ENCODE measurements at regions not wholly inside any gene's neighbourhood (a gene's known extent, or its start where the extent isn't known, plus 50 kb on each side); places are given as distances from the start of the nearest gene placed in this dataset.

- Histone ChIP-seq H3K4me1 (ENCODE audit: insufficient read depth, low read length) (no peaks in the 10 kb centered on the region), H3K27ac (ENCODE audit: low read depth, low read length) (no peak overlapping the region), H3K27me3 (ENCODE audit: control insufficient read depth in 1 of 2, insufficient read depth in 2 of 2, low read length in 2 of 2) (no peaks in the 10 kb centered on the region)
Observed at GRCh38 chr20:11555510-11555909, 362.2 kb upstream of the BTBD3 start.

GRCh38 chr20:11556410-11556809 is 361.3 kb upstream of the BTBD3 start:
- Histone ChIP-seq H3K9me3 (ENCODE audit: low read length) (no peaks in the 10 kb centered on the region), H3K4me3 (ENCODE audit: low read depth in 1 of 2, low read length in 2 of 2) (no peak overlapping the region), H3K36me3 (ENCODE audit: insufficient read depth, low read length) (no peaks in the 10 kb centered on the region), H3K27ac (ENCODE audit: low read depth, low read length) (no peak overlapping the region), H3K9ac (ENCODE audit: low read length) (no peak overlapping the region), H3K27me3 (ENCODE audit: control insufficient read depth in 1 of 2, insufficient read depth in 2 of 2, low read length in 2 of 2) (no peaks in the 10 kb centered on the region), H3K4me1 (ENCODE audit: insufficient read depth, low read length) (no peaks in the 10 kb centered on the region)

More at GRCh38 chr20:11555510-11555909, 362.2 kb upstream of the BTBD3 start:
- Histone ChIP-seq H3K36me3 (ENCODE audit: insufficient read depth, low read length) (no peaks in the 10 kb centered on the region), H3K9ac (ENCODE audit: low read length) (no peak overlapping the region), H3K9me3 (ENCODE audit: low read length) (no peaks in the 10 kb centered on the region), H3K4me3 (ENCODE audit: low read depth in 1 of 2, low read length in 2 of 2) (no peak overlapping the region)

- no peaks in the 10 kb centered on the region for H3K4me1 ChIP-seq (ENCODE audit: insufficient read depth, low read length)
- no peaks in the 10 kb centered on the region for H3K36me3 ChIP-seq (ENCODE audit: insufficient read depth, low read length)
- no peak overlapping the region for H3K4me3 ChIP-seq (ENCODE audit: low read depth in 1 of 2, low read length in 2 of 2)
Observed at GRCh38 chr20:11564491-11564890, 353.2 kb upstream of the BTBD3 start.

GRCh38 chr20:11569163-11569562 is 348.5 kb upstream of the BTBD3 start:
- no peaks in the 10 kb centered on the region for H3K27me3 ChIP-seq (ENCODE audit: control insufficient read depth in 1 of 2, insufficient read depth in 2 of 2, low read length in 2 of 2)
- no peaks in the 10 kb centered on the region for H3K9me3 ChIP-seq (ENCODE audit: low read length)
- H3K4me3 ChIP-seq (ENCODE audit: low read depth in 1 of 2, low read length in 2 of 2), result no peak overlapping the region
- no peaks in the 10 kb centered on the region for H3K4me1 ChIP-seq (ENCODE audit: insufficient read depth, low read length)
- H3K27ac ChIP-seq (ENCODE audit: low read depth, low read length), result no peak overlapping the region
- no peaks in the 10 kb centered on the region for H3K36me3 ChIP-seq (ENCODE audit: insufficient read depth, low read length)
- no peak overlapping the region for H3K9ac ChIP-seq (ENCODE audit: low read length)

More at GRCh38 chr20:11564491-11564890, 353.2 kb upstream of the BTBD3 start:
- Histone ChIP-seq H3K27me3 (ENCODE audit: control insufficient read depth in 1 of 2, insufficient read depth in 2 of 2, low read length in 2 of 2) (no peaks in the 10 kb centered on the region), H3K9ac (ENCODE audit: low read length) (no peak overlapping the region), H3K9me3 (ENCODE audit: low read length) (no peaks in the 10 kb centered on the region), H3K27ac (ENCODE audit: low read depth, low read length) (no peak overlapping the region)

- no peaks in the 10 kb centered on the region for H3K4me1 ChIP-seq (ENCODE audit: insufficient read depth, low read length)
- no peaks in the 10 kb centered on the region for H3K9me3 ChIP-seq (ENCODE audit: low read length)
Observed at GRCh38 chr20:11573507-11573906, 344.2 kb upstream of the BTBD3 start.

GRCh38 chr20:11581271-11581670 is 336.4 kb upstream of the BTBD3 start:
- H3K4me1 ChIP-seq (ENCODE audit: insufficient read depth, low read length), result no peaks in the 10 kb centered on the region
- no peaks in the 10 kb centered on the region for H3K9me3 ChIP-seq (ENCODE audit: low read length)
- H3K36me3 ChIP-seq (ENCODE audit: insufficient read depth, low read length), result no peaks in the 10 kb centered on the region
- H3K27ac ChIP-seq (ENCODE audit: low read depth, low read length), result no peak overlapping the region
- H3K4me3 ChIP-seq (ENCODE audit: low read depth in 1 of 2, low read length in 2 of 2), result no peak overlapping the region
- no peaks in the 10 kb centered on the region for H3K27me3 ChIP-seq (ENCODE audit: control insufficient read depth in 1 of 2, insufficient read depth in 2 of 2, low read length in 2 of 2)
- H3K9ac ChIP-seq (ENCODE audit: low read length), result no peak overlapping the region

More at GRCh38 chr20:11573507-11573906, 344.2 kb upstream of the BTBD3 start:
- no peaks in the 10 kb centered on the region for H3K27me3 ChIP-seq (ENCODE audit: control insufficient read depth in 1 of 2, insufficient read depth in 2 of 2, low read length in 2 of 2)
- no peak overlapping the region for H3K9ac ChIP-seq (ENCODE audit: low read length)
- no peak overlapping the region for H3K4me3 ChIP-seq (ENCODE audit: low read depth in 1 of 2, low read length in 2 of 2)
- no peaks in the 10 kb centered on the region for H3K36me3 ChIP-seq (ENCODE audit: insufficient read depth, low read length)
- H3K27ac ChIP-seq (ENCODE audit: low read depth, low read length), result no peak overlapping the region

GRCh38 chr20:11582060-11582459 is 335.6 kb upstream of the BTBD3 start:
- no peaks in the 10 kb centered on the region for H3K27me3 ChIP-seq (ENCODE audit: control insufficient read depth in 1 of 2, insufficient read depth in 2 of 2, low read length in 2 of 2)
- H3K27ac ChIP-seq (ENCODE audit: low read depth, low read length), result no peak overlapping the region
- H3K4me3 ChIP-seq (ENCODE audit: low read depth in 1 of 2, low read length in 2 of 2), result no peak overlapping the region

GRCh38 chr20:11585752-11586352 is 331.8 kb upstream of the BTBD3 start:
- Histone ChIP-seq H3K9me3 (ENCODE audit: low read length) (no peaks in the 10 kb centered on the region), H3K27ac (ENCODE audit: low read depth, low read length) (no peak overlapping the region), H3K9ac (ENCODE audit: low read length) (no peak overlapping the region), H3K36me3 (ENCODE audit: insufficient read depth, low read length) (no peaks in the 10 kb centered on the region), H3K27me3 (ENCODE audit: control insufficient read depth in 1 of 2, insufficient read depth in 2 of 2, low read length in 2 of 2) (no peaks in the 10 kb centered on the region), H3K4me1 (ENCODE audit: insufficient read depth, low read length) (no peaks in the 10 kb centered on the region), H3K4me3 (ENCODE audit: low read depth in 1 of 2, low read length in 2 of 2) (no peak overlapping the region)

More at GRCh38 chr20:11582060-11582459, 335.6 kb upstream of the BTBD3 start:
- Histone ChIP-seq H3K4me1 (ENCODE audit: insufficient read depth, low read length) (no peaks in the 10 kb centered on the region), H3K36me3 (ENCODE audit: insufficient read depth, low read length) (no peaks in the 10 kb centered on the region), H3K9me3 (ENCODE audit: low read length) (no peaks in the 10 kb centered on the region), H3K9ac (ENCODE audit: low read length) (no peak overlapping the region)

GRCh38 chr20:11588875-11589274 is 328.8 kb upstream of the BTBD3 start:
- Histone ChIP-seq H3K4me3 (ENCODE audit: low read depth in 1 of 2, low read length in 2 of 2) (no peak overlapping the region), H3K36me3 (ENCODE audit: insufficient read depth, low read length) (no peaks in the 10 kb centered on the region), H3K27me3 (ENCODE audit: control insufficient read depth in 1 of 2, insufficient read depth in 2 of 2, low read length in 2 of 2) (no peaks in the 10 kb centered on the region), H3K27ac (ENCODE audit: low read depth, low read length) (no peak overlapping the region), H3K4me1 (ENCODE audit: insufficient read depth, low read length) (no peaks in the 10 kb centered on the region), H3K9ac (ENCODE audit: low read length) (no peak overlapping the region), H3K9me3 (ENCODE audit: low read length) (no peaks in the 10 kb centered on the region)

- no peaks in the 10 kb centered on the region for H3K4me1 ChIP-seq (ENCODE audit: insufficient read depth, low read length)
- no peaks in the 10 kb centered on the region for H3K36me3 ChIP-seq (ENCODE audit: insufficient read depth, low read length)
- no peak overlapping the region for H3K4me3 ChIP-seq (ENCODE audit: low read depth in 1 of 2, low read length in 2 of 2)
- H3K27ac ChIP-seq (ENCODE audit: low read depth, low read length), result no peak overlapping the region
- H3K27me3 ChIP-seq (ENCODE audit: control insufficient read depth in 1 of 2, insufficient read depth in 2 of 2, low read length in 2 of 2), result no peaks in the 10 kb centered on the region
- H3K9me3 ChIP-seq (ENCODE audit: low read length), result no peaks in the 10 kb centered on the region
- no peak overlapping the region for H3K9ac ChIP-seq (ENCODE audit: low read length)
Observed at GRCh38 chr20:11591965-11592364, 325.7 kb upstream of the BTBD3 start.

GRCh38 chr20:11604339-11604738 is 313.4 kb upstream of the BTBD3 start:
- no peaks in the 10 kb centered on the region for H3K27me3 ChIP-seq (ENCODE audit: control insufficient read depth in 1 of 2, insufficient read depth in 2 of 2, low read length in 2 of 2)
- H3K4me3 ChIP-seq (ENCODE audit: low read depth in 1 of 2, low read length in 2 of 2), result no peak overlapping the region
- H3K36me3 ChIP-seq (ENCODE audit: insufficient read depth, low read length), result no peaks in the 10 kb centered on the region
- no peak overlapping the region for H3K9ac ChIP-seq (ENCODE audit: low read length)
- no peaks in the 10 kb centered on the region for H3K9me3 ChIP-seq (ENCODE audit: low read length)
- no peak overlapping the region for H3K27ac ChIP-seq (ENCODE audit: low read depth, low read length)
- no peaks in the 10 kb centered on the region for H3K4me1 ChIP-seq (ENCODE audit: insufficient read depth, low read length)

GRCh38 chr20:11607047-11607446 is 310.6 kb upstream of the BTBD3 start:
- Histone ChIP-seq H3K27ac (ENCODE audit: low read depth, low read length) (no peak overlapping the region), H3K27me3 (ENCODE audit: control insufficient read depth in 1 of 2, insufficient read depth in 2 of 2, low read length in 2 of 2) (no peaks in the 10 kb centered on the region), H3K4me3 (ENCODE audit: low read depth in 1 of 2, low read length in 2 of 2) (no peak overlapping the region), H3K9ac (ENCODE audit: low read length) (no peak overlapping the region), H3K36me3 (ENCODE audit: insufficient read depth, low read length) (no peaks in the 10 kb centered on the region), H3K9me3 (ENCODE audit: low read length) (no peaks in the 10 kb centered on the region), H3K4me1 (ENCODE audit: insufficient read depth, low read length) (no peaks in the 10 kb centered on the region)
